Tongue (tissue), 2 donors: ENCODE measurements at regions not wholly inside any gene's neighbourhood (a gene's known extent, or its start where the extent isn't known, plus 50 kb on each side); places are given as distances from the start of the nearest gene placed in this dataset. TPM values are rescaled to one million over a fixed set of nuclear protein-coding genes. Genes with fewer than 3 reads are reported as not detected.

Experiments
- DNase-seq: peaks from one replicate; pipeline ENCODE4 v3.0.0-alpha.2; 2015
- small RNA-seq: library from RNA; depleted of rRNA; stranded (forward); fragments of <200 nt; gene quantifications from one replicate; pipeline ENCODE3, GENCODE V24; 2014; ENCODE audit warnings: low replicate concordance

- DNase-seq, result no peak
Observed at GRCh38 chr2:15999596-16000469, 59.5 kb downstream of the MYCN start.

- no peak for DNase-seq
Observed at GRCh38 chr2:15997728-15998280, 57.5 kb downstream of the MYCN start.

GRCh38 chr2:15996536-15997423 lies 56.4 kb downstream of the MYCN start:
- peak; percentile 70 for DNase-seq

Small RNAs in the stretch of these regions (small RNA-seq; reads per million reads assigned to genes)
- gene AC174048.1, result not detected
- gene RF00561, result not detected
